ENCODE measurements at regions not wholly inside any gene's neighbourhood (a gene's known extent, or its start where the extent isn't known, plus 50 kb on each side); places are given as distances from the start of the nearest gene placed in this dataset.
"Not testable (repeated sequence)": the region's sequence is repeated elsewhere in the genome, so short reads cannot be mapped to it uniquely, and the experiment has no call there.

DNA sequence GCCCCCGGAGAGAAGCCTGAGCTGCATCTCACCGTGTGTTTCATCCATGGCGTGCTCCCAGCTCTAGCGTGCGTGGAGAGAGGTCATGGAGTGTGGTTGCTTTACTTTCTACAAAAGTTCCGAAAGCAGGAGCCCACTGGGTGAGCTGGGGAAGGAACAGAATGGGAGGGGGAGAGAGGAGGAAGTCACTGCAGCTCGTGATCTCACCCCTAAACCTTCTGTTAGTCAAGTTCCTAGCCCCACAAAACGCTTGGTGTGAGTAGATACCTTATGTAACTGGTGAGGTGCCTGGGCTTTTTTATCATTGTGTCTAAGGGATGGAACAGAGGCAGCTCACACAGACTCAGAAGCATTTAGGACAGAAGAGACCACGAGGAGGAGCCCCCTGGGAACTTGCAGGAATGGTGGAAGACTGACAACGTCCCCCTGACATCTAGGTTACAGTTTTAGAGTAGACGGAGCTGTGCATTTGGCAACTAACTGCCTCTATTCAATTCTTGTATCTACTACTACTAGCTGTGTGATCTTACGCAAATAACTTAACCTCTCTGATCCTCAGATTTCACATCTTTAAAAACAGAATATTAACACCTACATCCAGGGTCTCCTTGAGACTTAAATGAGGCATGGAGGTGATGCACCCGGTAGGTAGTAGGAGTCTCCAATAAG is 123.3 kb downstream of the ARL4C start:
- DNase-seq = no peak

GRCh38 chr2:234373060-234373459 is 123.8 kb downstream of the ARL4C start:
- DNase-seq = no peak

DNA sequence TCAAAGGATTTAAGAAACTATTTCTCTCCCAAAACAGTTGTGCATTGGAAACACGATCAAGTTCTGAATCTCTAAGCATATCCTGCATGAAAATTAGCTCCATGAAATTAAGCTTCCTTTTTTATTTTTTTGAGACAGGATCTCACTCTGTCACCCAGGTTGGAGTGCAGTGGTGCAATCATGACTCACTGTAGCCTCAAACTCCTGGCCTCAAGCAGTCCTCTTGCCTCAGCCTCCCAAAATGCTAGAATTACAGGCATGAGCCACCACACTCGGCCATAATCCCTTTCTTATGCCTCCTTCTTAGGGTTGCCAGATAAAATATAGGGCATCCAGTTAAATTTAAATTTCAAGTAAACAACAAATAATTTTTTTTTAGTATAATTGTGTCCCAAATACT is 124.4 kb downstream of the ARL4C start:
- no peak for DNase-seq

DNA sequence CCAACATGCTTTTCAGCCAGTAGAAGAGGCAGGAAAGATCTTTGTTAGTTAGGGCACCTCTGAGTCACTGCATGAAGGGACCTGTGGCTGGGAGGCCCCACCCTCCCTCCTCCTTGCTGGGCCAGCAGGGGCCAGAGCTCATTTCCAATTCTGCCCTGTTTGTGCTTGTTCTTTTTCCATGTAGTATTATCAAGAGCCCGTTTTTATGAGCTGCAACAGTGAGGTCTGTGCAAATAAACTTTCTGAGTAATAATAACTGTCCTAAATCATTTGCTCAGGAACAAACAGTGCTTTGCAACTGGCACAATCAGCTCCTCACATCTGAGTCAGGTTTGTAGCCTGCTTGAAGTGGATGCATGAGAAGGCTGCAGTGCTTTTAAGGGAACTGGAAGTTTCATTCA is 128.0 kb downstream of the ARL4C start:
- DNase-seq = no peak

DNA sequence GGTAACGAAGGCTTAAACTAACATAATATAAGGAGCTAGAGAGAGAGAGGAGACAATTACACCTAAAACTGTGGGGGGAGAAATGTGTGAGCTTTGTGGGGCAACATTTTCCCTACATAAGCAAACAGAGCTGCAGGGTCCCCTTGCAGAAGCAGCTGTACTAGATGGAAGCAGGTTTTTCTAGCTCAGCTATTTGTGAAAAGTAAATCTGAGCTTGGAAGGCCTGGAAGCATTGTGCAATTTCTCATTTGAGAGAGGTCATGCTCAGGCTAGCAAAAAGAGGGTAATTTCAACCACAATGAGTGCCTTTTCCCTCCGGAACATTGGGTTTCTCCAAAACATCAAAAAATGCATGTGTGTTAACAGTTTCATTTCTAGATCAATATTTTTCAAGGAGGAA is 130.0 kb downstream of the ARL4C start:
- no peak for DNase-seq

DNA sequence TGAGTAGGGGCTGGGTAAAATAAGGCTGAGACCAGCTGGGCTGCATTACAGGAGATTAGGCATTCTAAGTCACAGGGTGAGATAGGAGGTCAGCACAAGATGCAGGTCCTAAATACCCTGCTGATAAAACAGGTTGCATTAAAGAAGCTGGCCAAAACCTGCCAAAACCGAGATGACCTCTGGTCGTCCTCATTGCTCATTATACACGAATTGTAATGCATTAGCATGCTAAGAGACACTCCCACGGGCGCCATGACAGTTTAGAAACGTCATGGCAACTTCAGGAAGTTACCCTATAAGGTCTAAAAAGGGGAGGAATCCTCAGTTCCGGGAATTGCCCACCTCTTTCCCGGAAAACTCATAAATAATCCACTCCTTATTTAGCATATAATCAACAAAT is 132.2 kb downstream of the ARL4C start:
- no peak for DNase-seq

- DNase-seq = no peak
Measured at GRCh38 chr2:234363647-234364294, 133.1 kb downstream of the ARL4C start.

DNA sequence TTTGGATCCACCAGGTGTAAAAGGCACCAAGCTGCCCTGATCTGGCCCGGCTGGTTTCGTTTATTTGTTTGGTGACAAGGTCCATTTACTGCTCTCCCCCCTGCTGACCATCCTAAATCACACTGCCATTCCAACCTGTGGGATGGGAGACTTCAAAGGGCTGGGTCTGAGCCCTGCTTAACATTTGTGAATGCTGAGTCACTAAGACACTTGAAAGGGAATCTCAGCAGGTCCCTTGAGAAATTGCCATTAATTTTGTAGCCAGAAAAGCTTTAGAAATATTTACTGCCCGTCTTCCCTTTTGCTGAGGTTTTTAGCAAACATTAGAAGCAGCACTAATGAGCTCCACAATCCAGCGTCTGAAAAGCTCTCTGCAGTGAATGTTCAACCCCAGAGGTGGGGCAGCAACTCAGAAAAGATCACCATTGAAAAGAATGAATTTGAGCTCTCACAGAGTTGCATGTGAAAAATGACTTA is 133.8 kb downstream of the ARL4C start:
- DNase-seq = no peak

GRCh38 chr2:234360313-234360975 is 136.4 kb downstream of the ARL4C start:
- DNase-seq = not testable (repeated sequence)

- DNase-seq = no peak
Measured at GRCh38 chr2:234357666-234358065, 139.2 kb downstream of the ARL4C start.

GRCh38 chr2:234355808-234356365 is 141.0 kb downstream of the ARL4C start:
- no peak for DNase-seq

DNA sequence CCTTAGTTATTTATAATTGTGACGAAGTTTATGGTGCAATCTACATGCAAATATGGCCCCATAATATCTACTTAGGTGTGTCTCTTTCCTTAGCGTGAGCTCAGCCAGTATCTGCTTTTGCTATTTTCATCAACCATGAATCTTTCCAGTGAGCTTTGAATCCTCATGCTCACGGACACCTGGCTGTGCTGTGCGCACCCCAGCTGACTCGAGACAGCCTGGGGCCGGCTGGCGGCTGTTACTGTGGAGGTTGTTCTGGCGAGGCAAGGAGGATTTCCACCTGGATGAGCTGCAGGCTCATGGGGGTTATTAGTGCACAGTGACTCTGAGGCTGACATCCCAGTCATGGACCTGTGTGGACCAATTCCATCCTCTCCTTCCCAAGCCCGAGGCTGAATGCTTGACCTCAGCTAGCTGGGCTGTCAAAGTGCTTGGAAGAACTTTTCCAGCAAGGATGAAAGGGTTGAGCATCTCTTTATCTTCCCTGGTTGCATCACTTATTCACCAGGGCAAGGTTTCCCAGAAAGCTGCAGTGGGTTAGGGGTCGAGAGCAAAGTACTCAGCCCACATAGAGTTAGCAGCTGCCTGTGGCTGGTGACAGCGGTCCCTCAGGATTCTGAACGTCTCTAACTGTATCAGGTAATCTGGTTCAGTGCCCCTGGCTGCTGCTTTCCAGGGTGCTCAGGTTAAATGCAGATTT is 141.7 kb downstream of the ARL4C start:
- DNase-seq = peak; percentile 63

DNA sequence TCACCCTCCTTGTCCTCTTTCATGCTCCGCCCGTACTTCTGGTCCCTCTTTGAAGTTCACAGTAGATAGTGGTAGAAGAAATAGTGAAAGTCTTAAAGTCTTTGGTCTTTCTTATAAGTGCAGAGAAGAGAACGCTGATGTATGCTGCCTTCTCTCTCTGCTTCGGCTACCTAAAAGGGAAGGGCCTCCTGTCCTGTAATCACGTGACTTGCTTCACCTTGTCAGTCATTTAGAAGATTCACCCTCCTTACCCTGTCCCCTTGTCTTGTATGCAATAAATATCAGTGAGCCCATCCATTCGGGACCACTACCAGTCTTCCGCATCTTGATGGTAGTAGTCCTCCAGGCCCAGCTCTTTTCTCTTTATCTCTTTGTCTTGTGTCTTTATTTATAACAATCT is 144.6 kb downstream of the ARL4C start:
- no peak for DNase-seq

DNA sequence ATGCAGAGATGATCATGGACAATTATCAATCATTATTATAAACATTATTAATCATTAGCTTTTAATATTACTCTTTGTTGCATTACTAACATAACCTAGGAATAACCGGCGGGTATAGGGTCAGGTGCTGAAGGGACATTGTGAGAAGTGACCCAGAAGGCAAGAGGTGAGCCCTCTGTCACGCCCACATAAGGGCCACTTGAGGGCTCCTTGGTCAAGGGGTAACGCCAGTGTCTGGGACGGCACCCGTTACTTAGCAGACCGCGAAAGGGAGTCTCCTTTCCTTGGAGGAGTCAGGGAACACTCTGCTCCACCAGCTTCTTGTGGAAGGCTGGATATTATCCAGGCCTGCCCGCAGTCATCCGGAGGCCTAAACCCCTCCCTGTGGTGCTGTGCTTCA is 145.0 kb downstream of the ARL4C start:
- DNase-seq = not testable (repeated sequence)

DNA sequence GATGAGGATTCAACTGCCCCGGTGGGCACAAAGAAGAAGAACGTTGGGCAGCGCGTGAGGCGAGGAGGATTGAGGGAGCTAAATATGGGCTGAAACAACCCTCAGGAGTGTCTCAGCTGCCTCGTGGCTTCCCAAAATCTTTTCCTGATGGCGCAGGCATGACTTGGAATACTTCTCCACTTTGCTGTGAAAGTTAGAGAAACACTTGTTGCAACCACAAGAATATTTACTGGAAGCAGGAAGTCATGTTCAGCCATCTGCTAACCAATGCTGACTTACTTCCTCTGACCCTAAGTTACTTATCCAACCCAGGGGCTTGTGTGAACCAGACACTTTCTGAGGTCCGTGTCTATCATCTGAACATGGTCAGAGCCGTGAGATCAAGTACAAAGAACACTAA is 148.8 kb downstream of the ARL4C start:
- DNase-seq = no peak

DNA sequence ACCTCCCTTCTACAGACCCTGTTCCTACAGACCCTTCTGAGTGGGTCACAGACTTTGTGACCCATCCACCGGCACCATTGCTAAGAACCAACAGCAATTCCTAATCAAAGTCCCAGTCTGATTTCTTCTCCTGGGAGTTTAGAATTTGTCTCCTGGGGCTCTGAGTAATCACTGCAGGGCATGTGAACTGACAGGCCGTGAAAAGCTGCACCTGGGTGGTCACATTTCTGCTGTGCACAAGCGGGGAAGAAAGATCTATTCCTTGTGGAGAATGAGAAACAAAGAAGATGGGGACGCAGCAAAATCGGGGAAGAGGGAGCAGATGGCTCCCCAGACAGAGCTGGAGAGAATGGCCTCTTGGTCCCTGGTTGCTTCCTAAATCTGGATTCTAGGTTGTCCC is 151.0 kb downstream of the ARL4C start:
- DNase-seq = no peak

- no peak for DNase-seq
Measured at GRCh38 chr2:234344012-234344411, 152.9 kb downstream of the ARL4C start.

- no peak for DNase-seq
Measured at GRCh38 chr2:234343372-234343771, 153.5 kb downstream of the ARL4C start.

- DNase-seq = no peak
Measured at GRCh38 chr2:234341306-234341985, 155.4 kb downstream of the ARL4C start.

DNA sequence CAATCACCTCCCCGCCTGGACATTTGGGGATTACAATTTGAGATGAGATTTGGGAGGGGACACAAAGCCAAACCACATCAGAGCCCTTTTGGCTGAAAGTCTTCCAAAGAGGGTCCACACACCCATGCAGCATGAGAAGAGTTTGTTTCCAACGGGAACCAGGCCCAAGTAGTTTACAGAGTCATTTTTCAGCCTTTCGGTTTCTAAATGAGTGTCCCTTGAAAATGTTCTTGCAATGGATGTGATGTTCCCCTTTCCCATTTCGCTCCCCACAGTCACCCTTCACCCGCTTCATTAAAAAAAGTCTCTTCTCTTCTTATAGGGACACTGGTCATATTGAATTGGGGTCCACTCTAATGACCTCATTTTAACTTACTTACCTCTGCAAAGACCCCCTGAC is 157.4 kb downstream of the ARL4C start:
- no peak for DNase-seq

DNA sequence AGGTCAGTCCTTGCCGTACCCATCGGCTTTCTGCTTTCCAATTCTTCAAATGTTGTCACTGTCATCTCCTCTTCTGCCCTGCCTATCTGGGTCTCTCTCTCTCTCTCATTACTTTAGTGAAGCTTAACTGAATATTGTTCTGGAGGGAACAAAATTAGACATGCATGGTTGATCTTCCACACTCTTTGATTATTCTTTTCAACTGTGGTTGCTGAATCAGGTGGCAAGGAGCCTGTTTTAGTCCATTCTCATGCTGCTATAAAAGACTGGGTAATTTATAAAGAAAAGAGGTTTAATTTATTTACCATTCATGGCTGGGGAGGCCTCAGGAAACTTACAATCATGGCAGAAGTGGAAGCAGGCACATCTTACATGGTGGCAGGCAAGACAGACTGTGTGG is 157.9 kb downstream of the ARL4C start:
- no peak for DNase-seq

GRCh38 chr2:234335661-234336228 is 161.1 kb downstream of the ARL4C start:
- peak; percentile 38 for DNase-seq

Measured in NCI-H2171 (cell line).